HepG2 (cell line): ENCODE measurements at regions not wholly inside any gene's neighbourhood (a gene's known extent, or its start where the extent isn't known, plus 50 kb on each side); places are given as distances from the start of the nearest gene placed in this dataset.

Experiments
- ESRRA ChIP-seq: sonication (generic); formaldehyde crosslinking; IDR thresholded peaks from 2 replicates; pipeline ENCODE4 v1.5.1; 2020; ENCODE audit warnings: mild to moderate bottlenecking, low read depth, missing genetic modification reagents
- KDM2A ChIP-seq: sonication (generic); formaldehyde crosslinking; IDR thresholded peaks from 2 replicates; pipeline ENCODE4 v1.4.0; 2020; ENCODE audit warnings: low read depth, missing genetic modification reagents, borderline replicate concordance
- NR2F1 ChIP-seq, 2 experiments: fragments of 450-650 bp in 1 of 2; formaldehyde crosslinking in 1 of 2; IDR thresholded peaks; 2 replicates each; pipeline versions ENCODE4 v1.5.0 to v1.6.1; 2016 to 2020; ENCODE audit warnings: mild to moderate bottlenecking in 1 of 2, missing compliant biosample characterization in 1 of 2, missing genetic modification reagents in 1 of 2, moderate library complexity in 1 of 2
- PHF20 ChIP-seq: sonication (generic); formaldehyde crosslinking; IDR thresholded peaks from 2 replicates; pipeline ENCODE4 v1.5.0; 2020; ENCODE audit warnings: mild to moderate bottlenecking, missing genetic modification reagents
- PTBP1 ChIP-seq: fragments of 200-400 bp; formaldehyde crosslinking; IDR thresholded peaks from 2 replicates; pipeline ENCODE4 v1.6.1; 2018; ENCODE audit warnings: low read length, low read depth; ENCODE audit not compliant: poor library complexity, severe bottlenecking
- SAP130 ChIP-seq: IDR thresholded peaks from 2 replicates; pipeline ENCODE4 v1.6.1; 2016; ENCODE audit warnings: low read depth
- TGIF2 ChIP-seq: IDR thresholded peaks from 2 replicates; pipeline ENCODE4 v1.6.1; 2016; ENCODE audit warnings: control low read depth, missing compliant biosample characterization
- ZFP36 ChIP-seq: fragments of 150-350 bp; IDR thresholded peaks from 2 replicates; pipeline ENCODE4 v1.6.1; 2018; ENCODE audit warnings: borderline replicate concordance, low read length, low read depth; ENCODE audit not compliant: partially characterized antibody
- TF ChIP-seq, protein P1 (sequence below): fragments of 450-650 bp; IDR thresholded peaks from 2 replicates; pipeline ENCODE4 v1.6.1; 2017; ENCODE audit warnings: mild to moderate bottlenecking
- TF ChIP-seq, protein P2 (sequence below), 2 experiments: sonication (generic) in 1 of 2; formaldehyde crosslinking in 1 of 2; IDR thresholded peaks; 2 replicates each; pipeline versions ENCODE4 v1.5.1 to v1.6.1; 2011 to 2020; ENCODE audit warnings: borderline replicate concordance in 1 of 2, low read depth in 1 of 2, low read length in 1 of 2, mild to moderate bottlenecking in 1 of 2, missing genetic modification reagents in 1 of 2, moderate library complexity in 1 of 2
- TF ChIP-seq, protein P3 (sequence below): sonication (generic); formaldehyde crosslinking; IDR thresholded peaks from one replicate; pipeline ENCODE4 v1.5.1; 2020; ENCODE audit warnings: mild to moderate bottlenecking, missing genetic modification reagents; ENCODE audit errors: not compliant biosample characterization

DNA sequence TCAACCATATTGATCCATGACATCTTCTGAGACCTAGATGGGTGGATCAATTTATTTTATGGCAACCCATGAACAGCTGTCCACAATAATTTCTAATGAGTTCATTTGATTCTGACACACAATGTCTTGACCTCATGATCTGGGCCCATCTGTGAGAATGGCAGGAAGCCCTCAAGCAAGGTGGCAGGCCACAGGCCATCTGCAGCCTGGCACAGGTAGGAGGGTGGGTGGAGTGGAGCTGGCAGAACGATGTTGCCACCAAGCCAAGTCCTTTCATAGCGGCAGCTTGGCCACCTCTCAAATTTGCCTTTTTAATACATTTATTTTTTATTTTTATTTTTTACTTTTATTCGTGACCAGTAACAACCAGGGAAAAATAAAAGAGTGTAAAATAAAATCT lies 1181.6 kb upstream of the SORCS1 start:
- TF ChIP-seq ESRRA (CRISPR knock-in tag) (no peak), PHF20 (CRISPR knock-in tag) (no peak), PTBP1 (no peak), NR2F1 (CRISPR knock-in tag; IDR thresholded peaks at IDR 0.05) (no peak), TGIF2 (CRISPR knock-in tag) (no peak), SAP130 (CRISPR knock-in tag) (no peak), ZFP36 (no peak), KDM2A (no peak)
- TF ChIP-seq, protein P1, sequence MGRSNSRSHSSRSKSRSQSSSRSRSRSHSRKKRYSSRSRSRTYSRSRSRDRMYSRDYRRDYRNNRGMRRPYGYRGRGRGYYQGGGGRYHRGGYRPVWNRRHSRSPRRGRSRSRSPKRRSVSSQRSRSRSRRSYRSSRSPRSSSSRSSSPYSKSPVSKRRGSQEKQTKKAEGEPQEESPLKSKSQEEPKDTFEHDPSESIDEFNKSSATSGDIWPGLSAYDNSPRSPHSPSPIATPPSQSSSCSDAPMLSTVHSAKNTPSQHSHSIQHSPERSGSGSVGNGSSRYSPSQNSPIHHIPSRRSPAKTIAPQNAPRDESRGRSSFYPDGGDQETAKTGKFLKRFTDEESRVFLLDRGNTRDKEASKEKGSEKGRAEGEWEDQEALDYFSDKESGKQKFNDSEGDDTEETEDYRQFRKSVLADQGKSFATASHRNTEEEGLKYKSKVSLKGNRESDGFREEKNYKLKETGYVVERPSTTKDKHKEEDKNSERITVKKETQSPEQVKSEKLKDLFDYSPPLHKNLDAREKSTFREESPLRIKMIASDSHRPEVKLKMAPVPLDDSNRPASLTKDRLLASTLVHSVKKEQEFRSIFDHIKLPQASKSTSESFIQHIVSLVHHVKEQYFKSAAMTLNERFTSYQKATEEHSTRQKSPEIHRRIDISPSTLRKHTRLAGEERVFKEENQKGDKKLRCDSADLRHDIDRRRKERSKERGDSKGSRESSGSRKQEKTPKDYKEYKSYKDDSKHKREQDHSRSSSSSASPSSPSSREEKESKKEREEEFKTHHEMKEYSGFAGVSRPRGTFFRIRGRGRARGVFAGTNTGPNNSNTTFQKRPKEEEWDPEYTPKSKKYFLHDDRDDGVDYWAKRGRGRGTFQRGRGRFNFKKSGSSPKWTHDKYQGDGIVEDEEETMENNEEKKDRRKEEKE: no peak
- TF ChIP-seq, protein P2, sequence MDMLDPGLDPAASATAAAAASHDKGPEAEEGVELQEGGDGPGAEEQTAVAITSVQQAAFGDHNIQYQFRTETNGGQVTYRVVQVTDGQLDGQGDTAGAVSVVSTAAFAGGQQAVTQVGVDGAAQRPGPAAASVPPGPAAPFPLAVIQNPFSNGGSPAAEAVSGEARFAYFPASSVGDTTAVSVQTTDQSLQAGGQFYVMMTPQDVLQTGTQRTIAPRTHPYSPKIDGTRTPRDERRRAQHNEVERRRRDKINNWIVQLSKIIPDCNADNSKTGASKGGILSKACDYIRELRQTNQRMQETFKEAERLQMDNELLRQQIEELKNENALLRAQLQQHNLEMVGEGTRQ (IDR thresholded peaks at IDR 0.05; ENCODE audit: low read depth, low read length): no peak
- TF ChIP-seq, protein P2 (CRISPR knock-in tag; IDR thresholded peaks at IDR 0.05; ENCODE audit: borderline replicate concordance): no peak
- TF ChIP-seq, protein P3, sequence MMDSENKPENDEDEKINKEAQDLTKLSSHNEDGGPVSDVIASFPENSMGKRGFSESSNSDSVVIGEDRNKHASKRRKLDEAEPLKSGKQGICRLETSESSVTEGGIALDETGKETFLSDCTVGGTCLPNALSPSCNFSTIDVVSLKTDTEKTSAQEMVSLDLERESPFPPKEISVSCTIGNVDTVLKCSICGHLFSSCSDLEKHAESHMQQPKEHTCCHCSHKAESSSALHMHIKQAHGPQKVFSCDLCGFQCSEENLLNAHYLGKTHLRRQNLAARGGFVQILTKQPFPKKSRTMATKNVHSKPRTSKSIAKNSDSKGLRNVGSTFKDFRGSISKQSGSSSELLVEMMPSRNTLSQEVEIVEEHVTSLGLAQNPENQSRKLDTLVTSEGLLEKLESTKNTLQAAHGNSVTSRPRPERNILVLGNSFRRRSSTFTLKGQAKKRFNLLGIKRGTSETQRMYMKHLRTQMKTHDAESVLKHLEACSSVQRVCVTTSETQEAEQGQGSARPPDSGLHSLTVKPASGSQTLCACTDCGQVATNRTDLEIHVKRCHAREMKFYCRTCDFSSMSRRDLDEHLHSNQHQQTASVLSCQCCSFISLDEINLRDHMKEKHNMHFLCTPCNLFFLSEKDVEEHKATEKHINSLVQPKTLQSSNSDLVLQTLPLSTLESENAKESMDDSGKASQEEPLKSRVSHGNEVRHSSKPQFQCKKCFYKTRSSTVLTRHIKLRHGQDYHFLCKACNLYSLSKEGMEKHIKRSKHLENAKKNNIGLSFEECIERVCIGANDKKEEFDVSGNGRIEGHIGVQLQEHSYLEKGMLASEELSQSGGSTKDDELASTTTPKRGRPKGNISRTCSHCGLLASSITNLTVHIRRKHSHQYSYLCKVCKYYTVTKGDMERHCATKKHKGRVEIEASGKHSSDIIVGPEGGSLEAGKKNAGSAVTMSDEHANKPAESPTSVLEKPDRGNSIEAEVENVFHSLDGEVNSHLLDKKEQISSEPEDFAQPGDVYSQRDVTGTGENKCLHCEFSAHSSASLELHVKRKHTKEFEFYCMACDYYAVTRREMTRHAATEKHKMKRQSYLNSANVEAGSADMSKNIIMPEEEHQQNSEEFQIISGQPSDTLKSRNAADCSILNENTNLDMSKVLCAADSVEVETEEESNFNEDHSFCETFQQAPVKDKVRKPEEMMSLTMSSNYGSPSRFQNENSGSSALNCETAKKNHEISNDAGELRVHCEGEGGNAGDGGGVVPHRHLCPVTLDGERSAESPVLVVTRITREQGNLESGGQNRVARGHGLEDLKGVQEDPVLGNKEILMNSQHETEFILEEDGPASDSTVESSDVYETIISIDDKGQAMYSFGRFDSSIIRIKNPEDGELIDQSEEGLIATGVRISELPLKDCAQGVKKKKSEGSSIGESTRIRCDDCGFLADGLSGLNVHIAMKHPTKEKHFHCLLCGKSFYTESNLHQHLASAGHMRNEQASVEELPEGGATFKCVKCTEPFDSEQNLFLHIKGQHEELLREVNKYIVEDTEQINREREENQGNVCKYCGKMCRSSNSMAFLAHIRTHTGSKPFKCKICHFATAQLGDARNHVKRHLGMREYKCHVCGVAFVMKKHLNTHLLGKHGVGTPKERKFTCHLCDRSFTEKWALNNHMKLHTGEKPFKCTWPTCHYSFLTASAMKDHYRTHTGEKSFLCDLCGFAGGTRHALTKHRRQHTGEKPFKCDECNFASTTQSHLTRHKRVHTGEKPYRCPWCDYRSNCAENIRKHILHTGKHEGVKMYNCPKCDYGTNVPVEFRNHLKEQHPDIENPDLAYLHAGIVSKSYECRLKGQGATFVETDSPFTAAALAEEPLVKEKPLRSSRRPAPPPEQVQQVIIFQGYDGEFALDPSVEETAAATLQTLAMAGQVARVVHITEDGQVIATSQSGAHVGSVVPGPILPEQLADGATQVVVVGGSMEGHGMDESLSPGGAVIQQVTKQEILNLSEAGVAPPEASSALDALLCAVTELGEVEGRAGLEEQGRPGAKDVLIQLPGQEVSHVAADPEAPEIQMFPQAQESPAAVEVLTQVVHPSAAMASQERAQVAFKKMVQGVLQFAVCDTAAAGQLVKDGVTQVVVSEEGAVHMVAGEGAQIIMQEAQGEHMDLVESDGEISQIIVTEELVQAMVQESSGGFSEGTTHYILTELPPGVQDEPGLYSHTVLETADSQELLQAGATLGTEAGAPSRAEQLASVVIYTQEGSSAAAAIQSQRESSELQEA (CRISPR knock-in tag): no peak
